CD14-positive monocyte (primary cell): ENCODE measurements at regions not wholly inside any gene's neighbourhood (a gene's known extent, or its start where the extent isn't known, plus 50 kb on each side); places are given as distances from the start of the nearest gene placed in this dataset.
"Not testable (repeated sequence)": the region's sequence is repeated elsewhere in the genome, so short reads cannot be mapped to it uniquely, and the experiment has no call there.

Source experiments
- DNase-seq, 3 donors: peaks; one replicate each; pipeline ENCODE4 v3.0.0-alpha.2; 2011 to 2022
- H2AFZ ChIP-seq: 2 replicates; pipeline ENCODE4 v1.6.0; 2012; ENCODE audit warnings: mild to moderate bottlenecking, low read depth, low read length, inconsistent platforms; ENCODE audit not compliant: insufficient read depth, poor library complexity, severe bottlenecking
- H3K27ac ChIP-seq, 2 donors: 1 replicate in 1 of 2; 2 replicates in 1 of 2; pipeline ENCODE4 v1.5.1; 2012 to 2013; ENCODE audit warnings: low read length in 2 of 2, control low read depth in 1 of 2, inconsistent platforms in 1 of 2, low read depth in 1 of 2, mild to moderate bottlenecking in 1 of 2
- H3K27me3 ChIP-seq, 2 donors: one replicate each; pipeline versions ENCODE4 v1.6.0 to v1.6.1; 2011 to 2013; ENCODE audit warnings: low read length in 2 of 2; ENCODE audit not compliant: control insufficient read depth in 2 of 2, insufficient read depth in 2 of 2
- H3K36me3 ChIP-seq, 2 donors: replicated peaks in 1 of 2; 1 replicate in 1 of 2; 2 replicates in 1 of 2; pipeline versions ENCODE4 v1.5.1 to v1.6.1; 2012 to 2013; ENCODE audit warnings: low read length in 2 of 2, control low read depth in 1 of 2, inconsistent platforms in 1 of 2, mild to moderate bottlenecking in 1 of 2; ENCODE audit not compliant: insufficient read depth in 2 of 2, control insufficient read depth in 1 of 2
- H3K4me1 ChIP-seq, 2 donors: 1 replicate in 1 of 2; 2 replicates in 1 of 2; pipeline versions ENCODE4 v1.5.1 to v1.6.1; 2012 to 2013; ENCODE audit warnings: low read length in 2 of 2, control low read depth in 1 of 2, inconsistent platforms in 1 of 2, mild to moderate bottlenecking in 1 of 2, moderate library complexity in 1 of 2; ENCODE audit not compliant: insufficient read depth in 2 of 2, control insufficient read depth in 1 of 2
- H3K4me2 ChIP-seq: replicated peaks from 2 replicates; pipeline ENCODE3; 2012; ENCODE audit warnings: low read length, moderate library complexity, mild to moderate bottlenecking; ENCODE audit not compliant: poor library complexity, severe bottlenecking; ENCODE audit errors: extremely low read depth
- H3K4me3 ChIP-seq, 3 experiments: fragments of 200-600 bp in 1 of 3; sonication (generic) in 1 of 3; replicated peaks in 1 of 3; 1 replicate in 2 of 3; 2 replicates in 1 of 3; pipeline ENCODE4 v1.5.1; 2011 to 2013; ENCODE audit warnings: low read length in 3 of 3, mild to moderate bottlenecking in 3 of 3, control low read depth in 2 of 3, low read depth in 2 of 3, inconsistent platforms in 1 of 3, moderate library complexity in 1 of 3
- H3K79me2 ChIP-seq: 2 replicates; pipeline ENCODE4 v1.6.0; 2012; ENCODE audit warnings: mild to moderate bottlenecking, control low read depth, inconsistent platforms, low read length, moderate library complexity; ENCODE audit not compliant: insufficient read depth
- H3K9ac ChIP-seq: 2 replicates; pipeline ENCODE4 v1.6.0; 2017; ENCODE audit warnings: low read length, mild to moderate bottlenecking; ENCODE audit not compliant: insufficient read depth, poor library complexity, severe bottlenecking
- H3K9me3 ChIP-seq, 2 donors: replicated peaks in 1 of 2; 1 replicate in 1 of 2; 2 replicates in 1 of 2; pipeline versions ENCODE4 v1.5.1 to v1.6.1; 2012 to 2013; ENCODE audit warnings: low read length in 2 of 2, control low read depth in 1 of 2; ENCODE audit not compliant: control insufficient read depth in 1 of 2, insufficient read depth in 1 of 2
- H4K20me1 ChIP-seq: 2 replicates; pipeline ENCODE4 v1.6.0; 2012; ENCODE audit warnings: mild to moderate bottlenecking, low read length, control low read depth, moderate library complexity; ENCODE audit not compliant: insufficient read depth
- H3K27ac Mint-ChIP-seq, 7 donors: one replicate each; pipeline ENCODE4 v1.8.0; 2020; ENCODE audit warnings: mild to moderate bottlenecking in 7 of 7, mixed read lengths in 7 of 7, moderate library complexity in 6 of 7, inconsistent platforms in 2 of 7
- H3K27me3 Mint-ChIP-seq, 3 donors: one replicate each; pipeline ENCODE4 v1.8.0; 2021 to 2022; ENCODE audit warnings: low read depth in 3 of 3, mild to moderate bottlenecking in 3 of 3, mixed read lengths in 3 of 3, moderate library complexity in 3 of 3, inconsistent platforms in 1 of 3
- H3K36me3 Mint-ChIP-seq, 2 donors: one replicate each; pipeline ENCODE4 v1.8.0; 2020; ENCODE audit warnings: mixed read lengths in 2 of 2, inconsistent platforms in 1 of 2, mild to moderate bottlenecking in 1 of 2
- H3K4me1 Mint-ChIP-seq: one replicate; pipeline ENCODE4 v1.8.0; 2020; ENCODE audit warnings: mild to moderate bottlenecking, mixed read lengths
- H3K4me3 Mint-ChIP-seq, 2 donors: one replicate each; pipeline ENCODE4 v1.8.0; 2020; ENCODE audit warnings: mild to moderate bottlenecking in 2 of 2, mixed read lengths in 2 of 2, moderate library complexity in 1 of 2
- H3K9me3 Mint-ChIP-seq, 7 donors: one replicate each; pipeline ENCODE4 v1.8.0; 2020 to 2022; ENCODE audit warnings: mixed read lengths in 7 of 7, mild to moderate bottlenecking in 6 of 7, moderate library complexity in 6 of 7, inconsistent platforms in 2 of 7
- WGBS: methylation state at CpG from one replicate; pipeline ENCODE4 v1.1.5; 2013; ENCODE audit warnings: missing lambda C conversion rate; ENCODE audit not compliant: insufficient coverage; 5-methylcytosine and 5-hydroxymethylcytosine counted together
- intact Hi-C, 2 donors: fragments of 100-400 bp; cut with micrococcal nuclease; formaldehyde crosslinking; loops; one replicate each; pipeline versions ENCODE4 v1.15.0 to v1.15.1; 2023

DNA sequence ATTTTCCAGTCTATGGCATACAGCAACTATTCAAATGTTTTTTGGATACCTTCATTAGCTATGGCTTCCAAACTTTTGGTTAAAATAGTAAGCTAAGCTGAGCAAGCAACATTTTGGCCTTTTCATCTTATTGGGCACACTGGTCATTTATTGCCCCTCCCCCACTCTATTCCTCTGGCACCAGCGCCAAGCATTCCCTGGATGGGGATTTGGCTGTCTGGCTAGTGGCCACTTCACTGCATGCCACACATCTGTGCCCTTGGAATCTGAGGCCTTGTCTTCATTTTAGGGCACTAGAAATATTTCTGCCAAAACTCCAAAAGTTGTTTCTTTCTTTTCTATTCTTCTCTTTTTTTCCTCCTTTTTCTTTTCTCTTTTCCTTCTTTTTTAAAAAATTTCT is 305.8 kb upstream of the POTED start:
- no CpG with 5 or more reads among the region's 1 CpG for WGBS
- H3K36me3 ChIP-seq, H4K20me1 ChIP-seq, H3K4me3 ChIP-seq, H3K4me1 ChIP-seq, H3K27me3 Mint-ChIP-seq, intact Hi-C loops, DNase-seq, H3K4me1 Mint-ChIP-seq, H3K4me2 ChIP-seq, H3K9ac ChIP-seq, H3K79me2 ChIP-seq, H3K9me3 ChIP-seq, H2AFZ ChIP-seq, H3K27ac ChIP-seq, H3K27ac Mint-ChIP-seq, H3K4me3 Mint-ChIP-seq, H3K27me3 ChIP-seq, H3K36me3 Mint-ChIP-seq: not testable (repeated sequence)
- peaks cover 0 to 17% (median 7%) of the 10 kb centered on the region in 7 donors for H3K9me3 Mint-ChIP-seq

DNA sequence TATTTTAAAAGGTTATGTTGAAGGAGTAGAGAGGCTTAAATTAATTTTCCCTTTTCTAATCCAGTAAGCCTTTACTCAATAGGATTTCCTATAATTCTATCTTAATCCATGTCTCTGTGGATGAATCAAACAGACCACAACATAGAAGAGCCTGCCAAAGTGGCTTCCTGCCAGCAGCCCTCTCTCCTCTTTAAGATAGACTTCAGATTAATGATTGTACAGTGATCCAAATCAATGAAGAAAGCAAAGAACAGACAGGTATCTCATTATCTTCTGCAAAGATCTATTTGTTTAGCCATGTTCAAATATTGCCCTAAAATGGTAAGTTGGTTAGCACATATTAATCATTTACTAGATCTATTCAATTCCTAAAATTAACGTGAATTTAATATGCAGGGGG is 304.7 kb upstream of the POTED start:
- H3K27ac ChIP-seq, H3K36me3 ChIP-seq, intact Hi-C loops, H4K20me1 ChIP-seq, H3K4me1 ChIP-seq, H3K4me3 ChIP-seq, H3K4me2 ChIP-seq, H3K4me1 Mint-ChIP-seq, DNase-seq, H3K27me3 Mint-ChIP-seq, H3K79me2 ChIP-seq, H3K9ac ChIP-seq, H2AFZ ChIP-seq, H3K4me3 Mint-ChIP-seq, H3K27me3 ChIP-seq, H3K36me3 Mint-ChIP-seq, H3K27ac Mint-ChIP-seq: not testable (repeated sequence)
- H3K9me3 ChIP-seq: peaks cover 10 to 12% of the 10 kb centered on the region in 2 donors
- peaks cover under 1 to 24% (median 8%) of the 10 kb centered on the region in 7 donors for H3K9me3 Mint-ChIP-seq
- no CpG with 5 or more reads among the region's 1 CpG for WGBS

- H3K4me1 Mint-ChIP-seq, H3K27ac Mint-ChIP-seq, H3K79me2 ChIP-seq, H3K36me3 Mint-ChIP-seq, H3K27ac ChIP-seq, H3K4me3 ChIP-seq, H3K4me1 ChIP-seq, DNase-seq, H3K4me2 ChIP-seq, H3K27me3 Mint-ChIP-seq, H3K27me3 ChIP-seq, H3K9ac ChIP-seq, H4K20me1 ChIP-seq, H2AFZ ChIP-seq, H3K4me3 Mint-ChIP-seq, H3K36me3 ChIP-seq, intact Hi-C loops: not testable (repeated sequence)
- 85% methylated on average over 4 of the region's 5 CpGs for WGBS
- H3K9me3 Mint-ChIP-seq: peaks cover 5 to 25% (median 13%) of the 10 kb centered on the region in 7 donors
- peaks cover 13 to 18% of the 10 kb centered on the region in 2 donors for H3K9me3 ChIP-seq
Measured at GRCh38 chr21:13310120-13310519, 299.5 kb upstream of the POTED start.

- H3K79me2 ChIP-seq, H3K27me3 ChIP-seq, H3K4me1 ChIP-seq, H3K4me2 ChIP-seq, intact Hi-C loops, H3K27ac Mint-ChIP-seq, H3K9ac ChIP-seq, H4K20me1 ChIP-seq, DNase-seq, H3K4me3 Mint-ChIP-seq, H3K27me3 Mint-ChIP-seq, H3K36me3 Mint-ChIP-seq, H3K4me1 Mint-ChIP-seq, H3K36me3 ChIP-seq, H3K4me3 ChIP-seq, H2AFZ ChIP-seq, H3K27ac ChIP-seq: not testable (repeated sequence)
- peaks cover 7 to 25% (median 14%) of the 10 kb centered on the region in 7 donors for H3K9me3 Mint-ChIP-seq
- WGBS: 60% methylated on average over 1 of the region's 18 CpGs
- peaks cover 13 to 18% of the 10 kb centered on the region in 2 donors for H3K9me3 ChIP-seq
Measured at GRCh38 chr21:13310570-13311524, 298.7 kb upstream of the POTED start.
